WTC11 (cell line): ENCODE measurements at regions not wholly inside any gene's neighbourhood (a gene's known extent, or its start where the extent isn't known, plus 50 kb on each side); places are given as distances from the start of the nearest gene placed in this dataset.
"Not testable (repeated sequence)": the region's sequence is repeated elsewhere in the genome, so short reads cannot be mapped to it uniquely, and the experiment has no call there.

Experiments
- ATAC-seq: fragments of 200-7000 bp; cut with Tn5 transposase; 2 replicates; pipeline ENCODE4 v1.10.0; 2021; ENCODE audit warnings: mild to moderate bottlenecking, moderate library complexity
- CTCF ChIA-PET: fragments of 300-600 bp; sonication (Branson Sonifier 250); formaldehyde crosslinking; loops from one replicate; lab custom pipeline; 2021; ENCODE audit warnings: antibody characterized with exemption; lab: Charles Lee
- POLR2A ChIA-PET: fragments of 350-600 bp; sonication (Branson Sonifier 250); formaldehyde crosslinking; loops from one replicate; lab custom pipeline; 2021; ENCODE audit warnings: antibody characterized with exemption; lab: Charles Lee
- DNase-seq: peaks from one replicate; pipeline ENCODE4 v3.0.0; 2021; ENCODE audit warnings: low spot score
- H3K27ac Mint-ChIP-seq: 2 replicates; pipeline ENCODE4 v1.8.0; 2021; ENCODE audit warnings: mixed read lengths
- H3K27me3 Mint-ChIP-seq: 2 replicates; pipeline ENCODE4 v1.8.0; 2021; ENCODE audit warnings: low read depth, mild to moderate bottlenecking, moderate library complexity, mixed read lengths
- H3K36me3 Mint-ChIP-seq: 2 replicates; pipeline ENCODE4 v1.8.0; 2021; ENCODE audit warnings: mixed read lengths
- H3K4me1 Mint-ChIP-seq: 2 replicates; pipeline ENCODE4 v1.8.0; 2022; ENCODE audit warnings: mixed read lengths
- H3K4me3 Mint-ChIP-seq: 2 replicates; pipeline ENCODE4 v1.8.0; 2021; ENCODE audit warnings: mild to moderate bottlenecking, moderate library complexity, mixed read lengths
- H3K9me3 Mint-ChIP-seq: 2 replicates; pipeline ENCODE4 v1.8.0; 2021; ENCODE audit warnings: mixed read lengths
- ATF6 ChIP-seq: sonication (generic); formaldehyde crosslinking; IDR thresholded peaks from 2 replicates; pipeline ENCODE4 v1.8.1; 2023; ENCODE audit warnings: mild to moderate bottlenecking, missing genetic modification reagents
- ESRRA ChIP-seq: sonication (generic); formaldehyde crosslinking; IDR thresholded peaks from 2 replicates; pipeline ENCODE4 v1.8.1; 2022; ENCODE audit warnings: mild to moderate bottlenecking, missing genetic modification reagents, borderline replicate concordance
- GABPB1 ChIP-seq: sonication (generic); formaldehyde crosslinking; IDR thresholded peaks from 2 replicates; pipeline ENCODE4 v1.8.1; 2023; ENCODE audit warnings: mild to moderate bottlenecking, missing genetic modification reagents
- GTF2I ChIP-seq: fragments of 250-450 bp; sonication (Bioruptor Pico); conservative IDR thresholded peaks from 2 replicates; pipeline ENCODE4 v1.4.0; 2021; ENCODE audit warnings: mild to moderate bottlenecking
- HMGXB4 ChIP-seq: sonication (generic); formaldehyde crosslinking; IDR thresholded peaks from 2 replicates; pipeline ENCODE4 v1.8.1; 2023; ENCODE audit warnings: mild to moderate bottlenecking, moderate library complexity, missing genetic modification reagents
- IRF1 ChIP-seq: sonication (generic); formaldehyde crosslinking; IDR thresholded peaks from 2 replicates; pipeline ENCODE4 v1.8.0; 2023; ENCODE audit warnings: missing genetic modification reagents
- MAX ChIP-seq: sonication (generic); formaldehyde crosslinking; IDR thresholded peaks from 2 replicates; pipeline ENCODE4 v1.8.0; 2022; ENCODE audit warnings: mild to moderate bottlenecking, missing genetic modification reagents
- NR3C1 ChIP-seq: sonication (generic); formaldehyde crosslinking; conservative IDR thresholded peaks from 2 replicates; pipeline ENCODE4 v1.8.1; 2023; ENCODE audit warnings: low read depth, mild to moderate bottlenecking, missing genetic modification reagents
- ZNF281 ChIP-seq: sonication (generic); formaldehyde crosslinking; IDR thresholded peaks from 2 replicates; pipeline ENCODE4 v1.8.0; 2023; ENCODE audit warnings: mild to moderate bottlenecking, missing genetic modification reagents
- ZNF425 ChIP-seq: fragments of 250-450 bp; sonication (Bioruptor Pico); conservative IDR thresholded peaks from 2 replicates; pipeline ENCODE4 v1.9.0; 2021; ENCODE audit warnings: mild to moderate bottlenecking

GRCh38 chr1:8121261-8122159, 95.4 kb upstream of the ERRFI1 start:
- Mint-ChIP-seq H3K4me1 (peaks cover 27% of the 10 kb centered on the region), H3K36me3 (peaks cover 26% of the 10 kb centered on the region), H3K9me3 (peaks cover 28% of the 10 kb centered on the region), H3K27ac (no peak overlapping the region)
- no peak for TF ChIP-seq HMGXB4
- TF ChIP-seq MAX, result no peak
- no peak for TF ChIP-seq ZNF425 (CRISPR knock-in tag)
- no peak for TF ChIP-seq ATF6
- no peak for TF ChIP-seq GTF2I (CRISPR knock-in tag)
- no peak for TF ChIP-seq IRF1 (CRISPR knock-in tag)
- no peak for TF ChIP-seq NR3C1 (CRISPR knock-in tag)
- no peak for TF ChIP-seq ESRRA (CRISPR knock-in tag)
- TF ChIP-seq, all 79 proteins: peak for 0
- H3K27me3 Mint-ChIP-seq, result no peaks in the 10 kb centered on the region; the same call in none of the 2 replicates
- DNase-seq (no peak), ATAC-seq (no peak; the same call in 1 of the 2 replicates)
- ChIA-PET CTCF (interaction anchor here (0.7 to 1.0 kb wide), 2 partner anchors 44 to 1702 kb away, joined by 3 to 4 read pairs; partner anchors contain the start of gene HES2), POLR2A (interaction anchor here (0.6 kb wide), 1 partner anchor 38 kb away, joined by 3 read pairs; no protein-coding TSS in a partner anchor)
- no peak overlapping the region for H3K4me3 Mint-ChIP-seq

- peaks cover 21% of the 10 kb centered on the region for H3K36me3 Mint-ChIP-seq
- DNase-seq, result no peak
- no peak for ATAC-seq
- TF ChIP-seq ZNF281, result no peak
- TF ChIP-seq GABPB1 (CRISPR knock-in tag), result peak; percentile 46; the same call in 1 of the 2 replicates
- no peaks in the 10 kb centered on the region; the same call in none of the 2 replicates for H3K27me3 Mint-ChIP-seq
- POLR2A ChIA-PET, result interaction anchor here (0.6 kb wide), 2 partner anchors 38 to 49 kb away, joined by 3 read pairs; no protein-coding TSS in a partner anchor
- H3K4me1 Mint-ChIP-seq, result peaks cover 28% of the 10 kb centered on the region
- CTCF ChIA-PET, result interaction anchor here (0.7 to 1.0 kb wide), 2 partner anchors 45 to 1701 kb away, joined by 3 to 4 read pairs; partner anchors contain the start of gene HES2
- H3K9me3 Mint-ChIP-seq, result peaks cover 23% of the 10 kb centered on the region
- no peak overlapping the region for H3K27ac Mint-ChIP-seq
- no peak overlapping the region for H3K4me3 Mint-ChIP-seq
These were observed 94.7 kb upstream of the ERRFI1 start for GRCh38 chr1:8120693-8121260.

GRCh38 chr1:8118736-8119135, 92.6 kb upstream of the ERRFI1 start:
- DNase-seq, H3K36me3 Mint-ChIP-seq, POLR2A ChIA-PET, H3K9me3 Mint-ChIP-seq, ATAC-seq, H3K27ac Mint-ChIP-seq, H3K27me3 Mint-ChIP-seq, H3K4me3 Mint-ChIP-seq: not testable (repeated sequence)
- CTCF ChIA-PET, result interaction anchor here (1.1 kb wide), 1 partner anchor 103 kb away, joined by 3 read pairs; no protein-coding TSS in a partner anchor
- H3K4me1 Mint-ChIP-seq, result peaks cover 35% of the 10 kb centered on the region
